HCT116 (cell line): ENCODE measurements at regions not wholly inside any gene's neighbourhood (a gene's known extent, or its start where the extent isn't known, plus 50 kb on each side); places are given as distances from the start of the nearest gene placed in this dataset.

Experiments
- ATAC-seq: fragments of 200-7000 bp; cut with Tn5 transposase; 2 replicates; pipeline ENCODE4 v1.9.1; 2020; ENCODE audit warnings: mild to moderate bottlenecking, moderate library complexity
- BruUV-seq: library from RNA; stranded (reverse); fragments of 400-500 nt; replicated peaks from 2 replicates; lab custom pipeline; 2021; lab: Mats Ljungman, UMichigan
- CTCF ChIA-PET: fragments of 300-600 bp; sonication (Branson Sonifier 250); formaldehyde crosslinking; loops from one replicate; lab custom pipeline; 2021; ENCODE audit warnings: antibody characterized with exemption; lab: Charles Lee
- POLR2A ChIA-PET: fragments of 300-600, 350-600 bp; sonication (Branson Sonifier 250); formaldehyde crosslinking; loops from one replicate; lab custom pipeline; 2021; ENCODE audit warnings: antibody characterized with exemption; lab: Charles Lee
- RAD21 ChIA-PET, 2 experiments: fragments of 300-600 bp; sonication (Branson Sonifier 250); formaldehyde crosslinking; loops; one replicate each; lab custom pipeline; 2023; ENCODE audit warnings: low total read pairs in 2 of 2; ENCODE audit not compliant: uncharacterized antibody in 2 of 2, unreplicated experiment in 2 of 2, low non-redundant PET in 1 of 2; lab: Charles Lee
- DNase-seq: peaks from one replicate; pipeline ENCODE4 v3.0.0-alpha.2; 2010; ENCODE audit warnings: low read depth, low spot score
- H2AFZ ChIP-seq: fragments of 200-600 bp; shearing (Covaris generic), sonication (generic); 2 replicates; pipeline ENCODE4 v1.6.1; 2017; ENCODE audit warnings: low read depth, mixed run types, mixed read lengths, antibody characterized with exemption, low read length; ENCODE audit not compliant: poor library complexity, severe bottlenecking
- H3K27ac ChIP-seq: 2 replicates; pipeline ENCODE4 v1.5.1; 2012; ENCODE audit warnings: low read depth, low read length
- H3K27me3 ChIP-seq: fragments of 200-600 bp; sonication (generic); 2 replicates; pipeline ENCODE4 v1.6.1; 2016; ENCODE audit warnings: mixed run types, low read length, mixed read lengths; ENCODE audit not compliant: insufficient read depth
- H3K36me3 ChIP-seq, 2 experiments: fragments of 200-500 bp in 1 of 2; fragments of 200-600 bp in 1 of 2; sonication (Bioruptor generic) in 1 of 2; sonication (generic) in 1 of 2; 2 replicates each; pipeline versions ENCODE4 v1.5.1 to v1.6.1; 2014 to 2016; ENCODE audit warnings: low read length in 2 of 2, inconsistent platforms in 1 of 2, mixed read lengths in 1 of 2, mixed run types in 1 of 2; ENCODE audit not compliant: insufficient read depth in 2 of 2, control insufficient read depth in 1 of 2
- H3K4me1 ChIP-seq, 2 experiments: fragments of 200-600 bp in 1 of 2; sonication (generic) in 1 of 2; 2 replicates each; pipeline versions ENCODE4 v1.5.1 to v1.6.1; 2012 to 2017; ENCODE audit warnings: low read length in 2 of 2, inconsistent platforms in 1 of 2, mild to moderate bottlenecking in 1 of 2, mixed read lengths in 1 of 2, mixed run types in 1 of 2, moderate library complexity in 1 of 2; ENCODE audit not compliant: insufficient read depth in 2 of 2, control insufficient read depth in 1 of 2
- H3K4me2 ChIP-seq: fragments of 200-600 bp; sonication (generic); 2 replicates; pipeline ENCODE4 v1.6.1; 2017; ENCODE audit warnings: mixed run types, low read length, mixed read lengths
- H3K4me3 ChIP-seq, 2 experiments: fragments of 200-600 bp in 1 of 2; sonication (generic) in 1 of 2; replicated peaks in 1 of 2; 2 replicates each; pipeline ENCODE4 v1.5.1; 2011 to 2016; ENCODE audit warnings: low read length in 2 of 2, control low read depth in 1 of 2, low read depth in 1 of 2, mild to moderate bottlenecking in 1 of 2, mixed read lengths in 1 of 2, mixed run types in 1 of 2
- H3K79me2 ChIP-seq: fragments of 200-600 bp; sonication (generic); 2 replicates; pipeline ENCODE4 v1.6.1; 2017; ENCODE audit warnings: mild to moderate bottlenecking, mixed run types, low read length, moderate library complexity, mixed read lengths; ENCODE audit not compliant: insufficient read depth
- H3K9ac ChIP-seq: fragments of 200-600 bp; sonication (generic); 2 replicates; pipeline ENCODE4 v1.6.1; 2016; ENCODE audit warnings: low read length, mixed read lengths
- H3K9me2 ChIP-seq: fragments of 200-600 bp; sonication (generic), shearing (Covaris generic); 2 replicates; pipeline ENCODE4 v1.6.1; 2017; ENCODE audit warnings: mixed run types, mild to moderate bottlenecking, moderate library complexity; ENCODE audit not compliant: insufficient read depth
- H3K9me3 ChIP-seq, 2 experiments: fragments of 200-500 bp in 1 of 2; fragments of 200-600 bp in 1 of 2; sonication (Bioruptor generic) in 1 of 2; sonication (generic) in 1 of 2; 2 replicates each; pipeline ENCODE4 v1.6.1; 2014 to 2017; ENCODE audit warnings: low read length in 2 of 2, mixed read lengths in 2 of 2, inconsistent platforms in 1 of 2, low read depth in 1 of 2, mild to moderate bottlenecking in 1 of 2, mixed run types in 1 of 2, moderate library complexity in 1 of 2; ENCODE audit not compliant: control insufficient read depth in 1 of 2, insufficient read depth in 1 of 2
- H4K20me1 ChIP-seq: fragments of 200-600 bp; sonication (generic), shearing (Covaris generic); 2 replicates; pipeline ENCODE4 v1.6.1; 2017; ENCODE audit warnings: mixed run types, mild to moderate bottlenecking, moderate library complexity; ENCODE audit not compliant: insufficient read depth
- ATF3 ChIP-seq: IDR thresholded peaks from 2 replicates; pipeline ENCODE4 v1.6.1; 2012
- CBX3 ChIP-seq: IDR thresholded peaks from 2 replicates; pipeline ENCODE4 v1.6.1; 2012; ENCODE audit warnings: low read depth
- ELF1 ChIP-seq: IDR thresholded peaks from 2 replicates; pipeline ENCODE4 v1.6.1; 2012; ENCODE audit warnings: low read depth, borderline replicate concordance
- MAX ChIP-seq: IDR thresholded peaks from 2 replicates; pipeline ENCODE4 v1.6.1; 2012
- POLR2AphosphoS5 ChIP-seq: IDR thresholded peaks from 2 replicates; pipeline ENCODE4 v1.6.1; 2011; ENCODE audit warnings: mild to moderate bottlenecking, low read depth, low read length, moderate library complexity
- RAD21 ChIP-seq: IDR thresholded peaks from 2 replicates; pipeline ENCODE4 v1.6.1; 2012; ENCODE audit warnings: low read depth, mild to moderate bottlenecking
- SIN3A ChIP-seq: IDR thresholded peaks from 2 replicates; pipeline ENCODE4 v1.6.1; 2012; ENCODE audit warnings: low read depth
- TCF7L2 ChIP-seq: IDR thresholded peaks from 2 replicates; pipeline ENCODE4 v1.7.0; 2011; ENCODE audit warnings: borderline replicate concordance, inconsistent platforms; ENCODE audit not compliant: insufficient read depth, insufficient read length; ENCODE audit errors: extremely low read depth
- ZFX ChIP-seq: fragments of 450-650 bp; IDR thresholded peaks from 2 replicates; pipeline ENCODE4 v1.6.1; 2017
- intact Hi-C: fragments of 100-400 bp; cut with micrococcal nuclease; formaldehyde crosslinking; loops from 2 replicates; pipeline ENCODE4 v1.10.0; 2022

GRCh38 chr17:77598241-77598620 is 360.3 kb upstream of the TNRC6C start:
- intact Hi-C loops = no loop called here
- Histone ChIP-seq H3K9me2 (no peaks in the 10 kb centered on the region), H3K79me2 (no peaks in the 10 kb centered on the region), H3K9ac (no peak overlapping the region), H3K4me2 (no peak overlapping the region), H3K36me3 (no peaks in the 10 kb centered on the region), H3K9me3 (no peaks in the 10 kb centered on the region), H3K27me3 (peaks cover 7% of the 10 kb centered on the region; the same call in 1 of the 2 replicates), H4K20me1 (no peaks in the 10 kb centered on the region), H2AFZ (no peak overlapping the region), H3K27ac (no peak overlapping the region), H3K4me3 (no peak overlapping the region), H3K4me1 (no peaks in the 10 kb centered on the region)
- ChIA-PET RAD21 (no interaction called here), POLR2A (no interaction called here), CTCF (no interaction called here)
- TF ChIP-seq MAX (no peak), TCF7L2 (no peak), ELF1 (no peak), POLR2AphosphoS5 (no peak), ZFX (no peak), SIN3A (no peak), CBX3 (no peak), ATF3 (no peak)
- DNase-seq = no peak
- BruUV-seq = no TSS peak
- ATAC-seq = no peak

GRCh38 chr17:77599699-77600098 is 358.8 kb upstream of the TNRC6C start:
- intact Hi-C loops = no loop called here
- no peak overlapping the region for H3K9ac ChIP-seq
- ATAC-seq (no peak), DNase-seq (no peak)
- H3K27me3 ChIP-seq = no peaks in the 10 kb centered on the region; the same call in 1 of the 2 replicates
- no peak for TF ChIP-seq RAD21
- CTCF ChIA-PET = no interaction called here
- POLR2A ChIA-PET = no interaction called here
- RAD21 ChIA-PET = no interaction called here
- H3K9me3 ChIP-seq = no peaks in the 10 kb centered on the region
- H3K4me1 ChIP-seq = no peaks in the 10 kb centered on the region
- no peaks in the 10 kb centered on the region for H4K20me1 ChIP-seq
- H3K4me2 ChIP-seq = no peak overlapping the region
- H3K4me3 ChIP-seq = no peak overlapping the region
- no peaks in the 10 kb centered on the region for H3K9me2 ChIP-seq
- no peak overlapping the region for H2AFZ ChIP-seq
- no peaks in the 10 kb centered on the region for H3K79me2 ChIP-seq
- no peaks in the 10 kb centered on the region for H3K36me3 ChIP-seq
- no peak overlapping the region for H3K27ac ChIP-seq
- no TSS peak for BruUV-seq
